Renal cortex interstitium (tissue), 11 donors: ENCODE measurements at regions not wholly inside any gene's neighbourhood (a gene's known extent, or its start where the extent isn't known, plus 50 kb on each side); places are given as distances from the start of the nearest gene placed in this dataset.
"Not testable (repeated sequence)": the region's sequence is repeated elsewhere in the genome, so short reads cannot be mapped to it uniquely, and the experiment has no call there.

Experiments used
- DNase-seq, 11 donors: peaks; one replicate each; pipeline ENCODE4 v3.0.0-alpha.2; 2013; ENCODE audit warnings: low read depth in 9 of 11, low spot score in 4 of 11; ENCODE audit errors: extremely low read depth in 1 of 11

- not testable (repeated sequence) for DNase-seq
Measured at GRCh38 chr3:195635898-195636685, 52.4 kb upstream of the APOD start.

DNA sequence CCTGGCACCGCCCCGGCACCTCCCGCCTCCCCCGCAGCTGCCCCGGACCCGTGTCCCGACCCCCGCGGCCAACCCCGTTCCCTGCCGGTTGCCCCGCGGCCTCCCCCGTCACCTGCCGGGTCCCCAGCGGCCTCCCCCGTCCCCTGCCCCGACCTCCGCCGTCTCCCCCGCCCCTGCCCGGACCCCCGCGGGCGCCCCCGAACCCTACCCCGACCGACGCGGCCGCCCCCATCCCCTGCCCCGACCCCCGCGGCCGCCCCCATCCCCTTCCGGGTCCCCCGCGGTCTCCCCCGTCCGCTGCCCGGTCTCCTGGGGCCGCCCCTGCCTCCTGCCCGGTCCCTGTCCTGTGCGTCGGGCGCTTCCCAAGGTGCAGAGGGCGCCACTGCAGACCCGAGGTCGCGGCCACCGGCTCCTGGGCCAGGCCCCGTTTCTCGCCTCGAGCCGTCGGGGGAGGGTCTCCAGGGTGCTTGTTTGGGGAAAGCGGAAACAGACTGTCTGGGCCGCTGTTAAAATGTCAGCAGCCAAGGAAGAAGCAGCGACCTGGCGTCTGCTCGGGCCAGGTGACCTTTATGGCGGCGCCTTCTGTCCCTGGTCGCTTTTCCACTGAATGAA, 51.6 kb upstream of the APOD start:
- DNase-seq, result not testable (repeated sequence)

DNA sequence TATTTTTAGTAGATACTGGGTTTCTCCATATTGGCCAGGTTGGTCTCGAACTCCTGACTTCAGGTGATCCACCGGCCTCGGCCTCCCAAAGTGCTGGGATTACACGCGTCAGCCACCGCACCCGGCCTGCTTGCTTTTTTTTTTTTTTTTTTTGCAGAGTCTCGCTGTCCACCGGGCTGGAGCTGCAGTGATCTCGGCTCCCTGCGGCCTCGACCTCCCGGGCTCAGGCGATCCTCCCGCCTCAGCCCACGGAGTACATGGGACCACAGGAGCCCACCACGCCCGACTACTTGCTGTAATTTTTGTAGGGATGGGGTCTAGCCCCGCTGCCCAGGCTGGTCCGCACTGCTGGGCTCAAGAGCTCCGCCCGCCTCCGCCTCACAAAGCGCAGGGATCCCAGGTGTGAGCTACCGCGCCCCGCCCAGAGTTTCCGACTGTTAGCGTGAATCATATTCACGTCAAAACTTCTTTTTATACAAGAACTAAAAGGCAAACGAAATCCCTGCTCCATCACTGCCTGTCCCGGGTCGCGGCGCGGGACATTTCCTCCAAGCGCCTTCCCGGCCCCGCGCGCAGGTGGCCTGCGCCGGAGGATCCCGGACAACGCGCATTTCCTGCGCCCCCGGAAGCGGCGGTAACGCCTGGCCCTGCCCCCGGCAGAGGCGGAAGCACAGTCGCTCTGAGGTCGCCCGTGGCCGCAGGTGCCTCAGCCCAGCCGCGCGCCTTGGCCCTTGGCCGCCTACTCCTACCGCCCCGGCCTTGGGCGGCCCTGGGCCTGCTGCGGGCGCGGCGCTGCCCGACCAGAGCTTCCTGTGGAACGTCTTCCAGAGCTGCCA, 50.9 kb upstream of the APOD start:
- not testable (repeated sequence) for DNase-seq
